Nephron (organoid): ENCODE measurements at regions not wholly inside any gene's neighbourhood (a gene's known extent, or its start where the extent isn't known, plus 50 kb on each side); places are given as distances from the start of the nearest gene placed in this dataset.

Experiments used
- H3K27ac Mint-ChIP-seq, 3 experiments: 2 replicates each; pipeline ENCODE4 v1.8.0; 2020; ENCODE audit warnings: mixed read lengths in 3 of 3, mild to moderate bottlenecking in 2 of 3, moderate library complexity in 1 of 3
- H3K27me3 Mint-ChIP-seq: 2 replicates; pipeline ENCODE4 v1.8.0; 2021; ENCODE audit warnings: low read depth, mild to moderate bottlenecking, moderate library complexity, mixed read lengths
- H3K36me3 Mint-ChIP-seq: 2 replicates; pipeline ENCODE4 v1.8.0; 2020; ENCODE audit warnings: low read depth, mixed read lengths
- H3K4me1 Mint-ChIP-seq: 2 replicates; pipeline ENCODE4 v1.8.0; 2020; ENCODE audit warnings: mixed read lengths
- H3K4me3 Mint-ChIP-seq, 3 experiments: 2 replicates each; pipeline ENCODE4 v1.8.0; 2020; ENCODE audit warnings: mild to moderate bottlenecking in 3 of 3, mixed read lengths in 3 of 3, moderate library complexity in 2 of 3
- H3K9me3 Mint-ChIP-seq: 2 replicates; pipeline ENCODE4 v1.8.0; 2020; ENCODE audit warnings: mixed read lengths
- CTCF ChIP-seq, 3 experiments: fragments of 200-600 bp; sonication (generic); IDR thresholded peaks; one replicate each; pipeline ENCODE4 v1.5.0; 2021; ENCODE audit warnings: antibody characterized with exemption in 3 of 3; ENCODE audit not compliant: unreplicated experiment in 3 of 3

- H3K36me3 Mint-ChIP-seq: no peaks in the 10 kb centered on the region
- peak overlapping the region; percentile 92 to 95 (median 94) for H3K27ac Mint-ChIP-seq
- peaks cover 50% of the 10 kb centered on the region for H3K4me1 Mint-ChIP-seq
- no peak for TF ChIP-seq CTCF (IDR thresholded peaks at IDR 0.05; ENCODE audit: unreplicated experiment in 3 of 3)
- H3K9me3 Mint-ChIP-seq: no peaks in the 10 kb centered on the region
- no peak overlapping the region for H3K4me3 Mint-ChIP-seq
- no peaks in the 10 kb centered on the region for H3K27me3 Mint-ChIP-seq
Measured at GRCh38 chr6:113597231-113597583, 259.9 kb upstream of the MARCKS start.

GRCh38 chr6:113598786-113599185 is 258.4 kb upstream of the MARCKS start:
- H3K9me3 Mint-ChIP-seq: no peaks in the 10 kb centered on the region
- no peaks in the 10 kb centered on the region for H3K27me3 Mint-ChIP-seq
- TF ChIP-seq CTCF (IDR thresholded peaks at IDR 0.05; ENCODE audit: unreplicated experiment in 3 of 3): no peak
- H3K27ac Mint-ChIP-seq: peak overlapping the region; percentile 62 to 92 (median 68)
- peaks cover 39% of the 10 kb centered on the region for H3K4me1 Mint-ChIP-seq
- no peak overlapping the region for H3K4me3 Mint-ChIP-seq
- H3K36me3 Mint-ChIP-seq: no peaks in the 10 kb centered on the region

- no peaks in the 10 kb centered on the region for H3K9me3 Mint-ChIP-seq
- H3K27ac Mint-ChIP-seq: peak overlapping the region; percentile 62 to 92 (median 68)
- H3K4me1 Mint-ChIP-seq: peaks cover 39% of the 10 kb centered on the region
- no peaks in the 10 kb centered on the region for H3K27me3 Mint-ChIP-seq
- no peaks in the 10 kb centered on the region for H3K36me3 Mint-ChIP-seq
- H3K4me3 Mint-ChIP-seq: no peak overlapping the region
- no peak for TF ChIP-seq CTCF (IDR thresholded peaks at IDR 0.05; ENCODE audit: unreplicated experiment in 3 of 3)
Measured at GRCh38 chr6:113599444-113599843, 257.7 kb upstream of the MARCKS start.

- Mint-ChIP-seq H3K4me1 (peaks cover 34% of the 10 kb centered on the region), H3K4me3 (no peak overlapping the region)
Measured at GRCh38 chr6:113600551-113601339, 256.4 kb upstream of the MARCKS start.

GRCh38 chr6:113607821-113608545 is 249.2 kb upstream of the MARCKS start:
- Mint-ChIP-seq H3K9me3 (no peaks in the 10 kb centered on the region), H3K27me3 (no peaks in the 10 kb centered on the region), H3K36me3 (no peaks in the 10 kb centered on the region), H3K4me1 (peaks cover 21% of the 10 kb centered on the region), H3K27ac (peak overlapping the region in 1 of 3 experiments; percentile 37), H3K4me3 (no peak overlapping the region)
- TF ChIP-seq CTCF (IDR thresholded peaks at IDR 0.05; ENCODE audit: unreplicated experiment in 3 of 3): no peak

More at GRCh38 chr6:113600551-113601339, 256.4 kb upstream of the MARCKS start:
- no peaks in the 10 kb centered on the region for H3K27me3 Mint-ChIP-seq
- no peaks in the 10 kb centered on the region for H3K36me3 Mint-ChIP-seq
- no peaks in the 10 kb centered on the region for H3K9me3 Mint-ChIP-seq
- no peak for TF ChIP-seq CTCF (IDR thresholded peaks at IDR 0.05; ENCODE audit: unreplicated experiment in 3 of 3)
- peak overlapping the region in 1 of 3 experiments; percentile 25 for H3K27ac Mint-ChIP-seq
